ENCODE measurements at regions not wholly inside any gene's neighbourhood (a gene's known extent, or its start where the extent isn't known, plus 50 kb on each side); places are given as distances from the start of the nearest gene placed in this dataset.

GRCh38 chr2:57373530-57373929 is 673.1 kb upstream of the VRK2 start:
- intact Hi-C loops (cut with micrococcal nuclease; ENCODE audit: unreplicated experiment) (loop anchor here (10.0 kb wide), 1 partner anchor 91 kb away; no protein-coding TSS in a partner anchor), in situ Hi-C loops (cut with HindIII; ENCODE audit: low pct_unique_long_range_greater_than_20kb, low sequenced_read_pairs) (no loop called here)
- H3K36me3 ChIP-seq (ENCODE audit: control insufficient read depth, insufficient read depth, low read length), result no peaks in the 10 kb centered on the region
- no peak overlapping the region for H3K27ac ChIP-seq (ENCODE audit: low read length)
- CTCF ChIA-PET, result no interaction called here
- POLR2A ChIA-PET, result no interaction called here
- no peaks in the 10 kb centered on the region for H3K4me1 ChIP-seq (ENCODE audit: control insufficient read depth, insufficient read depth, low read length)
- H3K9me3 ChIP-seq (ENCODE audit: control insufficient read depth, insufficient read depth, low read depth, low read length), result no peaks in the 10 kb centered on the region
- no peak for TF ChIP-seq SIN3A (IDR thresholded peaks at IDR 0.05; ENCODE audit: borderline replicate concordance, insufficient read depth, low read depth, low read length)
- TF ChIP-seq POLR2AphosphoS5 (IDR thresholded peaks at IDR 0.05; ENCODE audit: low read depth, low read length), result no peak
- TF ChIP-seq, protein P1, sequence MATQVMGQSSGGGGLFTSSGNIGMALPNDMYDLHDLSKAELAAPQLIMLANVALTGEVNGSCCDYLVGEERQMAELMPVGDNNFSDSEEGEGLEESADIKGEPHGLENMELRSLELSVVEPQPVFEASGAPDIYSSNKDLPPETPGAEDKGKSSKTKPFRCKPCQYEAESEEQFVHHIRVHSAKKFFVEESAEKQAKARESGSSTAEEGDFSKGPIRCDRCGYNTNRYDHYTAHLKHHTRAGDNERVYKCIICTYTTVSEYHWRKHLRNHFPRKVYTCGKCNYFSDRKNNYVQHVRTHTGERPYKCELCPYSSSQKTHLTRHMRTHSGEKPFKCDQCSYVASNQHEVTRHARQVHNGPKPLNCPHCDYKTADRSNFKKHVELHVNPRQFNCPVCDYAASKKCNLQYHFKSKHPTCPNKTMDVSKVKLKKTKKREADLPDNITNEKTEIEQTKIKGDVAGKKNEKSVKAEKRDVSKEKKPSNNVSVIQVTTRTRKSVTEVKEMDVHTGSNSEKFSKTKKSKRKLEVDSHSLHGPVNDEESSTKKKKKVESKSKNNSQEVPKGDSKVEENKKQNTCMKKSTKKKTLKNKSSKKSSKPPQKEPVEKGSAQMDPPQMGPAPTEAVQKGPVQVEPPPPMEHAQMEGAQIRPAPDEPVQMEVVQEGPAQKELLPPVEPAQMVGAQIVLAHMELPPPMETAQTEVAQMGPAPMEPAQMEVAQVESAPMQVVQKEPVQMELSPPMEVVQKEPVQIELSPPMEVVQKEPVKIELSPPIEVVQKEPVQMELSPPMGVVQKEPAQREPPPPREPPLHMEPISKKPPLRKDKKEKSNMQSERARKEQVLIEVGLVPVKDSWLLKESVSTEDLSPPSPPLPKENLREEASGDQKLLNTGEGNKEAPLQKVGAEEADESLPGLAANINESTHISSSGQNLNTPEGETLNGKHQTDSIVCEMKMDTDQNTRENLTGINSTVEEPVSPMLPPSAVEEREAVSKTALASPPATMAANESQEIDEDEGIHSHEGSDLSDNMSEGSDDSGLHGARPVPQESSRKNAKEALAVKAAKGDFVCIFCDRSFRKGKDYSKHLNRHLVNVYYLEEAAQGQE (IDR thresholded peaks at IDR 0.05; ENCODE audit: insufficient read depth in 1 of 2, low read depth in 2 of 2, low read length in 1 of 2), result no peak
- TF ChIP-seq CTCF (IDR thresholded peaks at IDR 0.05), result no peak
- no peak for TF ChIP-seq TCF7L2 (IDR thresholded peaks at IDR 0.05; ENCODE audit: low read depth, low read length)
- ATAC-seq, result no peak
- H3K4me3 ChIP-seq (ENCODE audit: low read depth in 2 of 2, low read length in 2 of 2), result no peak overlapping the region
- no peaks in the 10 kb centered on the region for H3K27me3 ChIP-seq (ENCODE audit: control insufficient read depth, insufficient read depth, low read length)
- no peak for DNase-seq (ENCODE audit: low read depth, low spot score)
- no TSS peak for BruUV-seq (replicated peaks)

DNA sequence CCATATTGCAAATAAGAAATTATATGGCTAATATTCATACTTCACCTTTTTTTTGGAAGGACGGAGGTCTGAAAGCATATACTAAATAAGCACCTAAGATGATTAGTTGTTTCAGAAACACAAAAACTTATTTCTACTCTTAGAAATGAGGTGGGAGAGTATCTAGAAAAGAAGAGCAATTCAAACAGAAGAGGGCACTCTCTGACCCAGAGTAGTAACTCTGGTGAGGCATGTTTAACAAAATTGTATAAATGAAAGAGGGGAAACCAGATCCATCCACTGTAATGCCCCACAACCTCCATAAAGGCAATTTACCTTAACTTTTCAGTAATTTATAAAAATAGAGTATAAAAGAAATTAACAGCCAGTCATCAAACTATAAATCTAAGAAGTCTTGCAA is 669.6 kb upstream of the VRK2 start:
- no peak for ATAC-seq
- Histone ChIP-seq H3K4me1 (ENCODE audit: control insufficient read depth, insufficient read depth, low read length) (no peaks in the 10 kb centered on the region), H3K27me3 (ENCODE audit: control insufficient read depth, insufficient read depth, low read length) (no peaks in the 10 kb centered on the region), H3K36me3 (ENCODE audit: control insufficient read depth, insufficient read depth, low read length) (no peaks in the 10 kb centered on the region), H3K27ac (ENCODE audit: low read length) (no peak overlapping the region), H3K9me3 (ENCODE audit: control insufficient read depth, insufficient read depth, low read depth, low read length) (no peaks in the 10 kb centered on the region), H3K4me3 (ENCODE audit: low read depth in 2 of 2, low read length in 2 of 2) (no peak overlapping the region)
- DNase-seq (ENCODE audit: low read depth, low spot score), result no peak
- BruUV-seq (replicated peaks), result no TSS peak
- in situ Hi-C loops (cut with HindIII; ENCODE audit: low pct_unique_long_range_greater_than_20kb, low sequenced_read_pairs), result no loop called here
- ChIA-PET POLR2A (no interaction called here), CTCF (interaction anchor here (0.6 kb wide), 1 partner anchor 264 kb away, joined by 4 read pairs; no protein-coding TSS in a partner anchor)
- intact Hi-C loops (cut with micrococcal nuclease; ENCODE audit: unreplicated experiment), result loop anchor here (10.0 kb wide), 1 partner anchor 88 kb away; no protein-coding TSS in a partner anchor
- TF ChIP-seq POLR2AphosphoS5 (IDR thresholded peaks at IDR 0.05; ENCODE audit: low read depth, low read length) (no peak), TCF7L2 (IDR thresholded peaks at IDR 0.05; ENCODE audit: low read depth, low read length) (no peak), SIN3A (IDR thresholded peaks at IDR 0.05; ENCODE audit: borderline replicate concordance, insufficient read depth, low read depth, low read length) (no peak), CTCF (IDR thresholded peaks at IDR 0.05) (no peak; the same call in 1 of the 2 replicates)
- TF ChIP-seq, protein P1 (IDR thresholded peaks at IDR 0.05; ENCODE audit: insufficient read depth in 1 of 2, low read depth in 2 of 2, low read length in 1 of 2), result no peak

Data from Panc1 (cell line).